GM12878 (cell line): ENCODE measurements at regions not wholly inside any gene's neighbourhood (a gene's known extent, or its start where the extent isn't known, plus 50 kb on each side); places are given as distances from the start of the nearest gene placed in this dataset.

ENCODE experiments used
- ATAC-seq: fragments of 200-7000 bp; cut with Tn5 transposase; 3 replicates; pipeline ENCODE4 v1.9.1; 2020; ENCODE audit warnings: mild to moderate bottlenecking, moderate library complexity
- BruUV-seq: library from RNA; stranded (reverse); fragments of 400-500 nt; replicated peaks from 2 replicates; lab custom pipeline; 2021; lab: Mats Ljungman, UMichigan
- CTCF ChIA-PET: fragments of 300-600 bp; sonication (Branson Sonifier 250); formaldehyde crosslinking; extraction: SDS; loops from one replicate; lab custom pipeline; 2021; ENCODE audit warnings: inconsistent platforms; lab: Yijun Ruan, JAX
- POLR2A ChIA-PET: fragments of 350-600 bp; formaldehyde crosslinking; extraction: SDS; loops from one replicate; lab custom pipeline; 2021; ENCODE audit warnings: inconsistent platforms; lab: Charles Lee
- RAD21 ChIA-PET: fragments of 300-600 bp; sonication (Branson Sonifier 250); formaldehyde crosslinking; loops from one replicate; lab custom pipeline; 2023; ENCODE audit warnings: antibody characterized with exemption; ENCODE audit not compliant: unreplicated experiment; lab: Charles Lee
- SMC1A ChIA-PET: fragments of 300-600 bp; sonication (Branson Sonifier 250); formaldehyde crosslinking; loops from one replicate; lab custom pipeline; 2023; ENCODE audit not compliant: unreplicated experiment, uncharacterized antibody; lab: Charles Lee
- DNase-seq: peaks from one replicate; pipeline ENCODE4 v3.0.0-alpha.2; 2011; ENCODE audit warnings: low read depth, low spot score
- FAIRE-seq: peaks from 3 replicates; lab custom pipeline; 2011; peaks lifted over from hg19 to GRCh38; lab: Jason Lieb, UNC
- H2AFZ ChIP-seq: 2 replicates; pipeline ENCODE4 v1.6.0; 2011; ENCODE audit warnings: low read depth, low read length, control low read depth; ENCODE audit not compliant: control insufficient read depth
- H3K27ac ChIP-seq: 2 replicates; pipeline ENCODE4 v1.5.1; 2011; ENCODE audit warnings: control low read depth; ENCODE audit not compliant: control insufficient read depth, insufficient read depth
- H3K27me3 ChIP-seq, 2 experiments: replicated peaks in 1 of 2; 2 replicates each; pipeline versions ENCODE4 v1.6.0 to v1.6.1; 2011; ENCODE audit warnings: low read length in 1 of 2; ENCODE audit not compliant: control insufficient read depth in 2 of 2, insufficient read depth in 2 of 2
- H3K36me3 ChIP-seq, 2 experiments: 2 replicates each; pipeline ENCODE4 v1.5.1; 2011; ENCODE audit warnings: low read length in 1 of 2; ENCODE audit not compliant: control insufficient read depth in 2 of 2, insufficient read depth in 2 of 2
- H3K4me1 ChIP-seq: 2 replicates; pipeline ENCODE4 v1.6.1; 2011; ENCODE audit warnings: mild to moderate bottlenecking, low read length, moderate library complexity, mixed read lengths; ENCODE audit not compliant: control insufficient read depth, insufficient read depth
- H3K4me2 ChIP-seq: 2 replicates; pipeline ENCODE4 v1.6.0; 2011; ENCODE audit warnings: control low read depth; ENCODE audit not compliant: control insufficient read depth, insufficient read depth
- H3K4me3 ChIP-seq: fragments of 200-600 bp; sonication (generic); 2 replicates; pipeline ENCODE4 v1.5.1; 2016
- H3K79me2 ChIP-seq: 2 replicates; pipeline ENCODE4 v1.6.0; 2011; ENCODE audit warnings: low read length; ENCODE audit not compliant: control insufficient read depth, insufficient read depth
- H3K9ac ChIP-seq: 2 replicates; pipeline ENCODE4 v1.8.0; 2011; ENCODE audit warnings: low read length, control low read depth, mixed read lengths; ENCODE audit not compliant: control insufficient read depth, insufficient read depth
- H3K9me3 ChIP-seq: replicated peaks from 3 replicates; pipeline ENCODE4 v1.5.1; 2011; ENCODE audit warnings: mild to moderate bottlenecking, low read length; ENCODE audit not compliant: control insufficient read depth, insufficient read depth
- H4K20me1 ChIP-seq: 2 replicates; pipeline ENCODE4 v1.6.0; 2011; ENCODE audit not compliant: control insufficient read depth, insufficient read depth
- BACH1 ChIP-seq: fragments of 450-650 bp; IDR thresholded peaks from 2 replicates; pipeline ENCODE4 v1.6.1; 2017; ENCODE audit warnings: mild to moderate bottlenecking, borderline replicate concordance
- FOS ChIP-seq: IDR thresholded peaks from 3 replicates; pipeline ENCODE4 v1.6.1; 2011; ENCODE audit warnings: borderline replicate concordance; ENCODE audit not compliant: insufficient read length; ENCODE audit errors: extremely low read depth
- FOXM1 ChIP-seq: IDR thresholded peaks from 2 replicates; pipeline ENCODE4 v1.6.1; 2012; ENCODE audit warnings: low read depth, mild to moderate bottlenecking, inconsistent platforms, low read length, moderate library complexity
- MTA3 ChIP-seq: IDR thresholded peaks from 2 replicates; pipeline ENCODE4 v1.6.1; 2012; ENCODE audit warnings: low read length, inconsistent platforms, borderline replicate concordance
- WGBS: methylation state at CpG from one replicate; pipeline ENCODE4 v1.1.6; 2016; ENCODE audit warnings: low lambda C conversion rate; ENCODE audit not compliant: insufficient replicate concordance, insufficient coverage; ENCODE audit errors: missing lambda C conversion rate; 5-methylcytosine and 5-hydroxymethylcytosine counted together
- in situ Hi-C: fragments of 300-500 bp; cut with MboI; formaldehyde crosslinking; loops from 9 replicates; pipeline ENCODE4 v1.14.3; 2018; ENCODE audit warnings: mixed read lengths
- intact Hi-C: fragments of 100-400 bp; cut with micrococcal nuclease; formaldehyde crosslinking; loops from one replicate; pipeline ENCODE4 v1.14.2; 2022; ENCODE audit not compliant: unreplicated experiment
- TF ChIP-seq, protein P1 (sequence below): fragments of 450-650 bp; IDR thresholded peaks from 2 replicates; pipeline ENCODE4 v1.6.1; 2016; ENCODE audit warnings: mild to moderate bottlenecking
- TF ChIP-seq, protein P2 (sequence below), 3 experiments: IDR thresholded peaks in 2 of 3; conservative IDR thresholded peaks in 1 of 3; 2 replicates each; pipeline ENCODE4 v1.5.1; 2011; ENCODE audit warnings: low read depth in 3 of 3, low read length in 3 of 3, mild to moderate bottlenecking in 3 of 3, control low read depth in 2 of 3, moderate library complexity in 2 of 3, inconsistent platforms in 1 of 3, mixed read lengths in 1 of 3; ENCODE audit not compliant: control insufficient read depth in 2 of 3, insufficient read depth in 1 of 3; ENCODE audit errors: extremely low read depth in 1 of 3
- TF ChIP-seq, protein P3 (sequence below): fragments of 450-650 bp; conservative IDR thresholded peaks from 2 replicates; pipeline ENCODE4 v1.6.1; 2017; ENCODE audit warnings: mild to moderate bottlenecking, moderate library complexity
- TF ChIP-seq, protein P4 (sequence below): fragments of 450-650 bp; IDR thresholded peaks from 2 replicates; pipeline ENCODE4 v1.6.1; 2017; ENCODE audit warnings: antibody characterized with exemption, mild to moderate bottlenecking, moderate library complexity

DNA sequence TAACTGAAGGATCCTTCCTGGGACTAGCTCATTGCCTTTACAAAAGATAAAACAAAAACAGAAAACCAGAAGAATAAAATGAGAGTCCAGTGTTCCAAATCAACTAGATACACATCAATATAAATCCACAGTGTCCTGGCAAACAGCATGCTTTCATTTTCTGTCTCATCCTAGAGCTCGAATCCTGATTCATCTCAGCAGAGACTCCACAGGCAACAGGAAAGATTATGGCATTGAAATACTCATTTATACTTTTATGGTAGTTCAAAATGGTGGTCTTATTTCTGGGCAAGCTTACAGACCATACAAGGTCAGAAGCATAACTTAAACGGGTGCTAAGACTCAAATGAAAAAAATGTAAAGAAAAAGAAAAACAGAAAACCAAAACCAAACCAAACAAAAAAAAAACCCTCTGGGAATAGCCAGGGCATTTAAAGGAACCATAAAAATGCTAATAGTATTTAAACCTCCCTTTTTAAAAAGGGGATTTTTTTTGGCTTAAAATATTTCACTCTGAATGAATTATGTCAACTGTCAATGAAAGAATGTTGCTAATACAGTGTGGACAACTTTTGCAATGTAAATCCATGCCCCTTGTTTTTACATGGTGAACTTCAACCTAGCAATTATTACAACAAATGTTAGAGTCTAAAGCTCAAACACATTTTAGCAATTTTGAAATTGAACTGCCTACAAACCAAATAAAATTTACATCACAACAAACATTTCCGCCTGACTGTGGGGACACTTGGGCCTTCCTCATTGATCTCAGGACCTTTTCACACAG, 57.9 kb downstream of the GPR101 start:
- no peak for FAIRE-seq
- H4K20me1 ChIP-seq: no peaks in the 10 kb centered on the region
- H3K27ac ChIP-seq: no peak overlapping the region
- H3K27me3 ChIP-seq: no peaks in the 10 kb centered on the region
- POLR2A ChIA-PET: no interaction called here
- BruUV-seq: no TSS peak
- no peak for ATAC-seq
- no peak overlapping the region for H3K9ac ChIP-seq
- H3K4me2 ChIP-seq: no peak overlapping the region
- in situ Hi-C loops (no loop called here), intact Hi-C loops (no loop called here)
- H3K4me3 ChIP-seq: no peak overlapping the region
- TF ChIP-seq FOS (no peak), FOXM1 (no peak), MTA3 (no peak), BACH1 (no peak)
- TF ChIP-seq, protein P1, sequence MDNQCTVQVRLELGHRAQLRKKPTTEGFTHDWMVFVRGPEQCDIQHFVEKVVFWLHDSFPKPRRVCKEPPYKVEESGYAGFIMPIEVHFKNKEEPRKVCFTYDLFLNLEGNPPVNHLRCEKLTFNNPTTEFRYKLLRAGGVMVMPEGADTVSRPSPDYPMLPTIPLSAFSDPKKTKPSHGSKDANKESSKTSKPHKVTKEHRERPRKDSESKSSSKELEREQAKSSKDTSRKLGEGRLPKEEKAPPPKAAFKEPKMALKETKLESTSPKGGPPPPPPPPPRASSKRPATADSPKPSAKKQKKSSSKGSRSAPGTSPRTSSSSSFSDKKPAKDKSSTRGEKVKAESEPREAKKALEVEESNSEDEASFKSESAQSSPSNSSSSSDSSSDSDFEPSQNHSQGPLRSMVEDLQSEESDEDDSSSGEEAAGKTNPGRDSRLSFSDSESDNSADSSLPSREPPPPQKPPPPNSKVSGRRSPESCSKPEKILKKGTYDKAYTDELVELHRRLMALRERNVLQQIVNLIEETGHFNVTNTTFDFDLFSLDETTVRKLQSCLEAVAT: no peak
- TF ChIP-seq, protein P2, sequence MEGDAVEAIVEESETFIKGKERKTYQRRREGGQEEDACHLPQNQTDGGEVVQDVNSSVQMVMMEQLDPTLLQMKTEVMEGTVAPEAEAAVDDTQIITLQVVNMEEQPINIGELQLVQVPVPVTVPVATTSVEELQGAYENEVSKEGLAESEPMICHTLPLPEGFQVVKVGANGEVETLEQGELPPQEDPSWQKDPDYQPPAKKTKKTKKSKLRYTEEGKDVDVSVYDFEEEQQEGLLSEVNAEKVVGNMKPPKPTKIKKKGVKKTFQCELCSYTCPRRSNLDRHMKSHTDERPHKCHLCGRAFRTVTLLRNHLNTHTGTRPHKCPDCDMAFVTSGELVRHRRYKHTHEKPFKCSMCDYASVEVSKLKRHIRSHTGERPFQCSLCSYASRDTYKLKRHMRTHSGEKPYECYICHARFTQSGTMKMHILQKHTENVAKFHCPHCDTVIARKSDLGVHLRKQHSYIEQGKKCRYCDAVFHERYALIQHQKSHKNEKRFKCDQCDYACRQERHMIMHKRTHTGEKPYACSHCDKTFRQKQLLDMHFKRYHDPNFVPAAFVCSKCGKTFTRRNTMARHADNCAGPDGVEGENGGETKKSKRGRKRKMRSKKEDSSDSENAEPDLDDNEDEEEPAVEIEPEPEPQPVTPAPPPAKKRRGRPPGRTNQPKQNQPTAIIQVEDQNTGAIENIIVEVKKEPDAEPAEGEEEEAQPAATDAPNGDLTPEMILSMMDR (IDR thresholded peaks at IDR 0.05 in 2 of 3, conservative IDR thresholded peaks at IDR 0.05 in 1 of 3; ENCODE audit: control insufficient read depth in 2 of 3, extremely low read depth in 1 of 3, insufficient read depth in 1 of 3, low read depth in 3 of 3, low read length in 3 of 3): no peak
- TF ChIP-seq, protein P3, sequence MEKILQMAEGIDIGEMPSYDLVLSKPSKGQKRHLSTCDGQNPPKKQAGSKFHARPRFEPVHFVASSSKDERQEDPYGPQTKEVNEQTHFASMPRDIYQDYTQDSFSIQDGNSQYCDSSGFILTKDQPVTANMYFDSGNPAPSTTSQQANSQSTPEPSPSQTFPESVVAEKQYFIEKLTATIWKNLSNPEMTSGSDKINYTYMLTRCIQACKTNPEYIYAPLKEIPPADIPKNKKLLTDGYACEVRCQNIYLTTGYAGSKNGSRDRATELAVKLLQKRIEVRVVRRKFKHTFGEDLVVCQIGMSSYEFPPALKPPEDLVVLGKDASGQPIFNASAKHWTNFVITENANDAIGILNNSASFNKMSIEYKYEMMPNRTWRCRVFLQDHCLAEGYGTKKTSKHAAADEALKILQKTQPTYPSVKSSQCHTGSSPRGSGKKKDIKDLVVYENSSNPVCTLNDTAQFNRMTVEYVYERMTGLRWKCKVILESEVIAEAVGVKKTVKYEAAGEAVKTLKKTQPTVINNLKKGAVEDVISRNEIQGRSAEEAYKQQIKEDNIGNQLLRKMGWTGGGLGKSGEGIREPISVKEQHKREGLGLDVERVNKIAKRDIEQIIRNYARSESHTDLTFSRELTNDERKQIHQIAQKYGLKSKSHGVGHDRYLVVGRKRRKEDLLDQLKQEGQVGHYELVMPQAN: no peak
- TF ChIP-seq, protein P4, sequence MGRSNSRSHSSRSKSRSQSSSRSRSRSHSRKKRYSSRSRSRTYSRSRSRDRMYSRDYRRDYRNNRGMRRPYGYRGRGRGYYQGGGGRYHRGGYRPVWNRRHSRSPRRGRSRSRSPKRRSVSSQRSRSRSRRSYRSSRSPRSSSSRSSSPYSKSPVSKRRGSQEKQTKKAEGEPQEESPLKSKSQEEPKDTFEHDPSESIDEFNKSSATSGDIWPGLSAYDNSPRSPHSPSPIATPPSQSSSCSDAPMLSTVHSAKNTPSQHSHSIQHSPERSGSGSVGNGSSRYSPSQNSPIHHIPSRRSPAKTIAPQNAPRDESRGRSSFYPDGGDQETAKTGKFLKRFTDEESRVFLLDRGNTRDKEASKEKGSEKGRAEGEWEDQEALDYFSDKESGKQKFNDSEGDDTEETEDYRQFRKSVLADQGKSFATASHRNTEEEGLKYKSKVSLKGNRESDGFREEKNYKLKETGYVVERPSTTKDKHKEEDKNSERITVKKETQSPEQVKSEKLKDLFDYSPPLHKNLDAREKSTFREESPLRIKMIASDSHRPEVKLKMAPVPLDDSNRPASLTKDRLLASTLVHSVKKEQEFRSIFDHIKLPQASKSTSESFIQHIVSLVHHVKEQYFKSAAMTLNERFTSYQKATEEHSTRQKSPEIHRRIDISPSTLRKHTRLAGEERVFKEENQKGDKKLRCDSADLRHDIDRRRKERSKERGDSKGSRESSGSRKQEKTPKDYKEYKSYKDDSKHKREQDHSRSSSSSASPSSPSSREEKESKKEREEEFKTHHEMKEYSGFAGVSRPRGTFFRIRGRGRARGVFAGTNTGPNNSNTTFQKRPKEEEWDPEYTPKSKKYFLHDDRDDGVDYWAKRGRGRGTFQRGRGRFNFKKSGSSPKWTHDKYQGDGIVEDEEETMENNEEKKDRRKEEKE: no peak
- no peaks in the 10 kb centered on the region for H3K4me1 ChIP-seq
- H3K36me3 ChIP-seq: no peaks in the 10 kb centered on the region
- WGBS: 63% methylated on average over 3 of the region's 3 CpGs
- H3K79me2 ChIP-seq: no peaks in the 10 kb centered on the region
- CTCF ChIA-PET: no interaction called here
- DNase-seq: no peak
- H3K9me3 ChIP-seq: no peaks in the 10 kb centered on the region
- SMC1A ChIA-PET: no interaction called here
- no peak overlapping the region for H2AFZ ChIP-seq
- RAD21 ChIA-PET: no interaction called here
